ENCODE measurements at regions not wholly inside any gene's neighbourhood (a gene's known extent, or its start where the extent isn't known, plus 50 kb on each side); places are given as distances from the start of the nearest gene placed in this dataset.
"Not testable (repeated sequence)": the region's sequence is repeated elsewhere in the genome, so short reads cannot be mapped to it uniquely, and the experiment has no call there.

DNA sequence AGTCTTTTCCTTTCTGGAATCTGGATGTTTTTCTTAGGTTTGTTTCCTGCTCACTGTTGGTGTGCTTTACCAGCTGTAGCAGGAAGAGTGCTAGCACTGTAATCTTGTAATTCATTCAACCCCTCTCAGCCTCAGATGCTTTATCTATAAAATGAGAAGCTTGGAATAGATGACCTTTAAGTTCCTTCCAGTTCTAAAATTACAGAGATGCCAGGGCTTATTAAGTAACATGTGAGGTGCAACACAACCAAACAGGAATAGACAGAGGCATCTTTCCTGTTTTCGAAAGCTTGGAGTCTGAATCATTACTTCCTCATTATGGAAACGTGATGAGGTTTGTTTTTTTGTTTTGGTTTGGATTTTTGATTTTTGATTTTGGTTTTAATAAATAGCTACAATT is 60.1 kb upstream of the PLGLB1 start:
- TF ChIP-seq CTCF (IDR thresholded peaks at IDR 0.05; ENCODE audit: low read depth, low read length, missing input control); TAF1 (conservative IDR thresholded peaks at IDR 0.05); RAD21 (IDR thresholded peaks at IDR 0.05); GABPA (IDR thresholded peaks at IDR 0.05 in 1 of 2, conservative IDR thresholded peaks at IDR 0.05 in 1 of 2): not testable (repeated sequence)
